SK-MEL-5 (cell line): ENCODE measurements at regions not wholly inside any gene's neighbourhood (a gene's known extent, or its start where the extent isn't known, plus 50 kb on each side); places are given as distances from the start of the nearest gene placed in this dataset.
A peak's percentile ranks its signal among the peaks of the same experiment; 100 is the strongest.

Source experiments
- DNase-seq: peaks from one replicate; pipeline ENCODE4 v3.0.0-alpha.2; 2016; ENCODE audit warnings: low read depth, low spot score
- in situ Hi-C: cut with HindIII; loops from 2 replicates; pipeline ENCODE4 v1.10.0; 2016; ENCODE audit warnings: low sequenced_read_pairs, high pct_unique_total_duplicates, low pct_unique_long_range_greater_than_20kb

DNA sequence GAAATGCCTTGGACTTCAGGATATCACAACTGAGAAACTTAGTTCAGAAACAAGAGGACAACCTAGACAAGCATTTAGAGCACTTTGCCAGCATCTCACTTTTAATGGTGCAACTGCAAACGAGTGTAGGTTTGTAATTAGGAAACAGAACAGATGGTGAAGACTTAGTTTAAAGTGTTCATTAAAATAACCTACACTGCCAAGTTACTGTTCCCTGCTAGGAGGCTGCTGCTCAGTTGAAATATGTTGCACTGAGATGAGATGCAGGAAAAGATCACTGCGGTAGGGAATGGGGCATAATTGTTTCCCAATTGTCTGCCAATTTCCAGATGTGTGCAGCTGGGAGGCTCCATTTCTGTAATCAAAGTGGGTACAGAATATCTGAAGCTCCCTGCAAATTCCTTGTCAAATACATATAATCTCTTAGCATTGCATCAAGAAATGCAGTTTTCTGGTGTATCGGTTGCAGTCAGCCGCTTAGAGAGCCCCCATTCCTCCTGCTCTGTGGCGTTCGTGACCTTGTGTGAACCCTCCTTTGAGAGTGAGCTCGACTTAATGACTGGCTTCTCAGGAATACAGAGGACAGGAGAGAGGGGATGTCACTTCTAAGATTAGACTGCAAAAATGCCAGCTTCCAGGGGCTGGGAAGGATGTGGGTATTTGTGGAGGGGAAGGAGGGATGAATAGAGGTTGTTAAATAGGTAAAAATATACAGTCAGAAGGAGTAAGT, 448.9 kb downstream of the MED10 start:
- no peak for DNase-seq
- in situ Hi-C loops: no loop called here

DNA sequence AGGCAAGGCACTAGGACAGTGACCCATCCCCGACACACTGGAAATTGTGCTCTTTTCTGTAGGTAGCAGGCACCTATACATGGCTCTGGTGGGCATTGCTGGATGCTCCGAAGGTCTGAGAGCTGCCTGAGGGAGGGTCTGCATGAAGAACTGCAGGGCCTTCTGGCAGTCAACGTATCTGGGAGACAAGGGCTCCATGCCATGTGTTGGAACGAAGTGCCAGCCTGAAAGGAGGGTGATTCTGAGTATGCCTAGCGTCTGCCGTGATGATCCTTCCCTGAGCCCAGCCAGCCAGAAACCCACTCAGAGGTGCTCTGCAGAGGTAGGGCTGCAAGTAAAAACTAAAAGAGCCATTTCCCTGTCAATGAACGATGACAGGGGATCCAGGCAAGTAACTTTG, 453.2 kb downstream of the MED10 start:
- in situ Hi-C loops: no loop called here
- DNase-seq: no peak

DNA sequence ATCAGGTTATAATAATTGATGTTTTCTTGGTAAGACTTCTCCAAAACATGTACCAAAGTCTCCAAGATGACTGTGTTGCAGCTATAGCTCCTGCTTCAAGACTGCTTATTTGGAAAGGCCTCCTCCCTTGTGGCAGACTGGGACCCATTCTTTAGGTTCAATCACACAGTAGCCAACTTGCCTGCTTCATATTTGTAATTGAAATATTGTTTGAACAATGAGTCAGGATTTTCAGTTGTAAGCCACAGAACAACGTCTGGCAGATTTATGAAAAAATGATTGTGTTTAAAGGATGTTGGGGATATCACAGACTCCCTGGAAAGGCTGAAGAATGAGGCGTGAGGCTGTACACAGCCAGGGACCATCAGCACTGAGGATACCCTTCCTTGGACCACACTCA, 458.9 kb downstream of the MED10 start:
- DNase-seq: no peak
- in situ Hi-C loops: no loop called here

DNA sequence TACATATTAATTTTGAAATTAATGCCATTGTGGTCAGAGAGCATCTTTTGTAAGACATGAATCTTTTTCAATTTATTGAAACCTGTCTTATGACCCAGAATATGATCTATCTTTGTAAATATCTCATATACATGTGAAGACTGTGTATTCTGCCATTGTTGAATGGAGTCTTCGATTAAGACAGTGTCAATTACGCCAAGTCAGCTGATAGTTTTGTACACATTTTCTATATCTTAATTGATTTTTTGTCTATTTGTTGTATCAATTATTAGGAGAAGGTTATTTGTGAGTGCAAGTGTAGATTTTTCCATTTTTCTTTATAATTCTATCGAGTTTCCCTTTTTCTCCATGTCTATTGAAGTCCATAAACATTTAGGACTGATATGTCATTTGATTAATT, 471.6 kb downstream of the MED10 start:
- in situ Hi-C loops: no loop called here
- DNase-seq: no peak

DNA sequence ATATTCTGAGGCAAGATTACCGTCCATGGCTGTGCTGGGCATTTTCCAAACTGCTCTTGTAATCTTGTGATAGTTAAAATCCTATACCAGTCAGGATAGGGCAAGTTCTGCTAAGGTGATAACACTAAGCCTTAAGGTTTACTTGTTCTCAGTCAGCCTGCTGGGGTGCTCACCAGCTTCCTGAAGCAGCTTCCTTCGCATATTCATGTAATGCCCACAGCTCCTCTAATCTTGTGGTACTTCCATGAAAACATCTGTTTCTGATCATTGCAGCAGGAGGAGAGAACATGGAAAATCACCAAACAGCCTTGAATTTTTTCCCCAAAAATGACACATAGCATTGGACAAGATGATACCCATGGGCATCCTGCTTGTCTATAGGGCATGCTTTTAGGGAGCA, 473.2 kb downstream of the MED10 start:
- no peak for DNase-seq
- in situ Hi-C loops: no loop called here

DNA sequence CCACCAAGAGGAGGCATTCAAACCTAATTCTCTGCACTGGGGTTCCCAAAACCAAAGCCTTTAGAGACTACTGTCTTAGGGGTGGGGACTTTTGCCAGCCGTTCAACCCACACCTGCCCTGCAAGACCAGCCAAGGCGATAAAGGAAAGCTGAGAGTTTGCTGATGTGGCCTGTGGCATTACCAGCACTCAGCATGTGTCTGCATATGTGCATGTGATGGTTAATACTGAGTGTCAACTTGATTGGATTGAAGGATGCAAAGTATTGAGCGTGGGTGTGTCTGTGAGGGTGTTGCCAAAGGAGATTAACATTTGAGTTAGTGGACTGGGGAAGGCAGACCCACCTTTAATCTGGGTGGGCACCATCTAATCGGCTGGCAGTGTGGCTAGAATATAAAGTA, 474.2 kb downstream of the MED10 start:
- DNase-seq: no peak
- in situ Hi-C loops: no loop called here

DNA sequence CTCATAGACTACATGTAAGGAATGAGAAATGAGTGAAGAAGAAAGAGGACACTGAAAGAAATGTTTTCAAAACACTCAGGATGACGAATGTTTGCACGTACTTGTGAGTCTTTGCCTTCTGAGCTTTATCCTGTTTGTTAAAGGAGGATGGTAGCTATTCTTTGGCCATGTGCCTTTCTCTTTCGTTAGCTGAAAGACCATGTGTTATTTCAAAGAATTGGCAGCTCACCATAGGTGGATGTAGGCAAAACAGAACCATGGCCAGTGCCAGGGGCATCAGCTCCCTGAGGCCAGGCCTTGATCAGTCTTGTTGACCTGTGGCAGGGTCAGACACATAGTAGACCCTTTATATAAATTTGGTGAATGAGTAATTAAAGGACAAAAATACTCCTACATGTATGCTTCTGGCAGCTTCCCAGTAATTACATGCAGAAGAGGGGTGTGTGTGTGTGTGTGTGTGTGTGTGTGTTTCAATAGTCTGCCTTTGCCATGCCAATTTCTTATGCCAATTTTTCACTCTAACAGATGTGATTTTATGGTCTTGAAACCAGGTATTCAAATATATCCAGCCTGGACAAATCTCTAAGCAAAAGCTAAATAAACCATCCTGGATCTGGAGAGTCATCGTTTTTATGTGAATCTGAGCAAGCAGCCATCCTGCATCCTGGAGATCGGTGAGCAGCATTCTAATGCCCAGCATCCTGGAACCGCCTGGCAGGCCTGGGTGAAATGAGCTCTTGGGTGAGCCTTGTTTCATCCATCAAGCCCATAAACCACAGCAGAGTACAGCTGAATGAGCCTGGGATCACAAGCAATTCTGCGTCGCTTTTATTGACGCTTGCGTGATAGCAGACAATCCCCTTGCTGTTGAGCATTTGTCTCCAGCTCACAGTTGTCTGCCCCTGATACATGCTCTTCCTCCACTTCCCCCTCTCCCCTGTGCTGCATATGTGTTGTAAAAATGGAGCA, 475.4 kb downstream of the MED10 start:
- in situ Hi-C loops: no loop called here
- no peak for DNase-seq

DNA sequence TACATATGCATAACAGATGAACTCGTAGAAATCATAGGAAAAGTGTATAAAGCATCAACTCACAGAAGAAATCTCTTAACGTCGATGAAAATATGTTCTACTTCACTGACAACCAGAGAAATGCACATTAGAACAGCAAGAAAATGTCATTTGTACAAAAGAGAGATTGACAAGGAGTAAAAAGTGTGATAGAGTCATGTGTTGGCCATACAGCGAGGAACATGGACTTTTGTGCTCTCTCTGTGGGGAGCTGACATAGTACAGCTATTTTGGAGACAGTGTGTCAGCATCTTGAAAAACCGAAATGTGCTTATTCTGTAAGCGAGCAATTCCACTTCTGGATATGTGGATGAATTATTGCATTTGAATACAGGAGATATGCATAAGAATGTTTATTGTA, 477.9 kb downstream of the ICE1 start:
- in situ Hi-C loops: no loop called here
- no peak for DNase-seq

DNA sequence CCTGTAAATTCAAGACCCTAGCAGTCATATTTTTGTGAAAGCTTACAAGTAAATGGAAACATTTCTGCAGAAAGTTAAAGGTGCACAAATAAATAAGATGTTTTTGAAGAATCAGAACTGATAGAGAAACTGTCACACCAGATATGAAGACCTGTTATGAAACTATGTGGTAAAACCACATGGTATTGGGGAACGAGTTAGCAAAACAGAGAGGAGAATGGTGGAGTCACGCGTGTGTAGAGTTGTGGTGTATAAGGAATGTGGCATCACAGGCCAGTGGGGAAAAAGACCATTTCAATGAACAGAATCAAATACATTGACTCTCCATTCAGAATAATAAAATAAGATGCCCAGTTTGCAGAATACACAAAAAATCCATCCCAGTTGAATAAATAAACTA, 477.2 kb downstream of the ICE1 start:
- in situ Hi-C loops: no loop called here
- DNase-seq: no peak

DNA sequence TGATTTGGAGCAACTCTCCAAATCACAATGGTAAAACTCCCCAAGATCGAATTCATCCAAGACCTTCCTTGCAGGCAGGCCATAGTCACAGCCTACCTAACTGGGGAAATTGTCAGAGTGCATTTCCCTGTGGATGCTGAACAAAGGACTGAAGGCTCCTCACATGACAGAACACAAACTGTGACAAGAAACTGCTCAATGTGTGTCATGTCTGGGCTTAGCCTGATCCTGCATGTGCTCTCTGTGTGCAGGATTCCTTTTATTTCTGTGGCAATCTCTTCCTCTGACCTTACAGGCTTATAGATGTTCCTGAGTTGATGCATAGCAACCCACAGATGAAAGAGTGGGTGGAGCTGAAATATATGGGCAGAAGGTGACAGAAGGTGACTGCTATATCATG, 465.8 kb downstream of the ICE1 start:
- no peak for DNase-seq
- in situ Hi-C loops: no loop called here

DNA sequence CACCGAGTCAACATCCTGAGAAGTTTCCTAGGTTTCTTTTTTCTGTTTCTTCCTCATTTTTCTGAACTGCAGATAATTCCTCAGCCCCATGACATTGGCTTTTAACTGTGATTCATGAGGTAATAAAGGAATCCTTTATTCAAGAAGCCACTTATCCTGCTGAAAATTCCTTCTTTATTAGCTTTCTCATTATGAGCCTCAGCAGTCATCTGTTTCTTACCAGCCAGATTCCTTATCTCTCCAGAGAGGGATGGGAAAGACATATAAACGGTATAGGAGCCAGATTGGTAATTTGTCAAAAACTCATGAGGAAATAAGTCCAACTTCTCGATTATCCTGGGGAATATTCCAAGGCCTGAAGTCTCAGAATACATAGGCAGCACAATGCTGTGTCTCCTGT, 465.4 kb downstream of the ICE1 start:
- in situ Hi-C loops: no loop called here
- DNase-seq: peak; percentile 12

DNA sequence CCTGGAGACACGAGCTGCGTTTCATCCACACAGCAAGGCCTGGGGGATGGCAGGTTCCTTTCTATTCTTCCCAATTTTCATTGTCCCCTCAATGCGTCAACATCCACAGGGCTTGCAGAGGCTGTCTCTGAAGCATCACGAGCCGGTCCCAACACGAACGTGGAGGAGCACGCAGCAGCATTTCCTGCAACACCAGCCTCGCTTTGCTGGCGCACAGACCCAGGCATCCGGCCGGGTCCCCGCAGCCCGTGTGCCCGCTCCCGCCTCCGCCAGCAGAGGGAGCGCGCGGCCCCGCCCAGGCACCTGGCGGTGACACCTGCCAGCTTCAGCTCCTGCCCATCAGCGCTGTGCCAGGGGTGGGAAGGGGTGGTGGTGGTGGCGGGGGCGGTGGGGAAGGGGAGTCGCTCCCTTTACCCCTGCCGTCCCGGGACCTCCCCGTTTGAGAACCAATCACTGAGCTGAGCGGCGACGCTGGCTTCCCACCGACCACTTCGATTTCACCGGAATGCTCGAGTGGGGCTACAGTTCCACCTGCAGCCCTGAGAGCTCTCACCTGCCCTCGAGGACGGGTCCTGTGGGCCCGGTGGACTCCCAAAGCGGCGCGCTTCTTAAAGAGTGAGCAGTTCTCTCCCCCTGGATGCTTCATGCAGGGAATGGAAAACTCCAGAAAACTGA, 464.5 kb downstream of the ICE1 start:
- peak; percentile 14 for DNase-seq
- in situ Hi-C loops: no loop called here

DNA sequence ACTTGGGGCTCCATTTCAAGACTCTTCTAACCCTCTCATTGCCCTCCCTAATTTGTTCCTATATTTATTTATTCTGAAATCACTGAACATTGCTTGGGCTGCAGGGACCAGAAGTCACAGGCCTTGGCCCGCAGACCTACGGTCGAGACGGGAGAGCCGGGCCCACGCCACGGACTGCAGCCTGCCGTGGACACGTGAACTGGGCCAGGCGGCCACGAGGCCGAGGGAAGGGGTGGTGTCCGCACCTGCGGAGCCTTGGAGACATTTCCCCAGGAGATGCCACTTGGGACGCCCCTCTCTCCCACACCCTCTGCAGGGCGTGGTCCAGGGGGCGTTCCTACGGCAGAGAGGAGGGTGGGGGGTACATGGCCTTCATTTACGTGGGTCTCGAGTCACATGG, 463.9 kb downstream of the ICE1 start:
- no peak for DNase-seq
- in situ Hi-C loops: no loop called here

DNA sequence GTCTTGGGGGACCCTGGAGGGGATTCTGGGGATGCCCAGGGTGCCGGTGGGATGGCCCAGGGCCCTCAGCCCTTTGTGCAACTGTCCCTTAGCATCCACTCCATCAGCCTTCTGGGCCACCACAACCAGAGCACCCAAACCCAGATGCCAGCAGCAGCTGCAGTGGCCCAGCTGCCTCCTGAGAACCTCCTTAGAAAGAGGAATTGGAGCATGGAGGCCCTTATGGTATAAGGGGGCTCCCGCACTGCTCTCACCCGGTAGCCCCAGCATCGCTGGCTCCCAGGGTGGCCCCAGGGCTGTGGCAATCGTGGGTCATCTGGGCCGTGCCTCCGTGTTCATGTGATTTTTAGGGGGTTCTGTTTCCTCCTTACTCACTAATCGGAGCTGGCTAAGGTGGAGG, 463.3 kb downstream of the ICE1 start:
- in situ Hi-C loops: no loop called here
- no peak for DNase-seq

DNA sequence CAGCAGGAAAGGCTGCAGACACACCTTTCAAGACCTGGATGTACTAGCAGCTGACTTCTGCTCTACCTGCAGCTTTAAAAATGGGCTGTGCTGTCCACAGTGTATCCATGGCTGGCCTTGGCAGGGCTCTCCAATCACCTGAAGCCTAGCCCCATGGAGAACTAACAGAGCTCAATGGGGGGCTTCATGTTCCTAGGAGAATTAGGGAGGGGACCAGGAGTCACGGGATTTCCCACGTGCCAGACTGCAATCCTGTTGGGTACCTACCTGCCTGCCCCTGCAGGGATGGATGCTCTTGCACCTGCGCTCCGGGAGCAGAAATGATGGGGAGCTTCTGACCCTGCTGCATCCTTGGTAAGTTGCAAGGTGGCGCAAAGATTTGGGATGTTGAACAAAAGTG, 462.1 kb downstream of the ICE1 start:
- in situ Hi-C loops: no loop called here
- DNase-seq: no peak

DNA sequence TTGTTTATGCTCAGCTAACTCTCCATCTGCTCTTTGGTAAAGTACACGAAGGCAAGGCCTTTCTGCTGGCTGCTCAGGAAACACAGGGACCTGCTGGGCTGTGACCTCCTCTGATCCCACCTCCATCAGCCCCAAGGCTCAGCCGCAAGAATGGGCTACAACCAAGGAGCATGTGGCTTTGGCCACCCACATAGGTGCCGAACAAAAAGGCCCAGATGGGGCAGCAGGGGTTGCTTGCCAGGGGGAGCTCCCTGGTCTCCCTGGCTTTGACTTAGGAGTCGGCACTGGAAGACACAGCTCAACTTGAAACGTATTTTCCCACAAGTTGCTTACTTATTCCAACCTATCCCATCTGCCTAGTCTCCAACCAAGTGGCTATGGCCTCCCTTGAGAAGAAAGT, 461.1 kb downstream of the ICE1 start:
- no peak for DNase-seq

DNA sequence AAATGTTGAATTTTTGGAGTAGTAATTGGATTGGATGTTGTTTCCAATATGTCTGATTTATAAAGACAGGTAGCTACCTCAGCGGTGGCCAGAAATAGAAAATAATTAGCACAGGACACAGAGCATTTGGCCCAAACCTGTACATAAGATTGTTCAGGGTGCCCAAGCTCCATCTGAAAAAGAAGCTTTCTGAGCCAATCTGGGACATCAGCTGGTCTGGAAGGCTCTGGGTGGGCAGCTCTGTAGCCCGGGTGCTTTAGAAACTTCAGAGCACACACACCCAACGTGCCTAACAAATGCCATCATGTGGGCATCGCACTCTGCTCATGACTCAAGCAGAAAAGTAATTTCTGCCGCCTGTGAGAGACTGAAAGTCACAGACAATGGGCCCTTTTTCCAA, 460.7 kb downstream of the ICE1 start:
- peak; percentile 20 for DNase-seq
- in situ Hi-C loops: no loop called here

More for the DNA sequence above, 461.1 kb downstream of the ICE1 start:
- in situ Hi-C loops: no loop called here

DNA sequence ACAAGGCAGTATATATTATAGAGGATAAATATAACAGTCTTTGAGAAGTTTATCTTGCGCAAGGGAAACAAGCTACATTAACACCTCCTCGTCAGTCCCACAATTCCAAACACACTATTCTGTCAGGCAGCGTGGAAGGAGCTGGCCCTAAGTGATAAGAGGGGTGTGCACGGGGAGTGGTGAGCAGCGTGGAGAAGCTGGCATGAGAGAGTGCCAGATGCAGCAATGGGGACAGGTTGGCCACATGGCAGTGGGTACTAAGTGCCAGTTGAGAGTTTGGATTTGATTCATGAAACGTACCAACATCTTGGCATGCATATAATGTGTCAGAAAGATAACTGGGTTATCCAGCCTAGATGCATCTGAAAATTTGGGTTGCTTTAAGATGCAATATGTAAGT, 460.2 kb downstream of the ICE1 start:
- DNase-seq: no peak
- in situ Hi-C loops: no loop called here
